GM12864 (cell line): ENCODE measurements at regions not wholly inside any gene's neighbourhood (a gene's known extent, or its start where the extent isn't known, plus 50 kb on each side); places are given as distances from the start of the nearest gene placed in this dataset.

Experiments used
- DNase-seq: peaks from one replicate; pipeline ENCODE4 v3.0.0-alpha.2; 2011; ENCODE audit warnings: low read depth
- H3K4me3 ChIP-seq: 2 replicates; pipeline ENCODE4 v1.5.1; 2011; ENCODE audit warnings: mild to moderate bottlenecking, low read depth, low read length, control low read depth
- TF ChIP-seq, protein P1 (sequence below): IDR thresholded peaks from 2 replicates; pipeline ENCODE4 v1.5.1; 2011; ENCODE audit warnings: low read depth, mild to moderate bottlenecking, moderate library complexity, low read length, control low read depth, inconsistent platforms; ENCODE audit errors: missing control alignments

DNA sequence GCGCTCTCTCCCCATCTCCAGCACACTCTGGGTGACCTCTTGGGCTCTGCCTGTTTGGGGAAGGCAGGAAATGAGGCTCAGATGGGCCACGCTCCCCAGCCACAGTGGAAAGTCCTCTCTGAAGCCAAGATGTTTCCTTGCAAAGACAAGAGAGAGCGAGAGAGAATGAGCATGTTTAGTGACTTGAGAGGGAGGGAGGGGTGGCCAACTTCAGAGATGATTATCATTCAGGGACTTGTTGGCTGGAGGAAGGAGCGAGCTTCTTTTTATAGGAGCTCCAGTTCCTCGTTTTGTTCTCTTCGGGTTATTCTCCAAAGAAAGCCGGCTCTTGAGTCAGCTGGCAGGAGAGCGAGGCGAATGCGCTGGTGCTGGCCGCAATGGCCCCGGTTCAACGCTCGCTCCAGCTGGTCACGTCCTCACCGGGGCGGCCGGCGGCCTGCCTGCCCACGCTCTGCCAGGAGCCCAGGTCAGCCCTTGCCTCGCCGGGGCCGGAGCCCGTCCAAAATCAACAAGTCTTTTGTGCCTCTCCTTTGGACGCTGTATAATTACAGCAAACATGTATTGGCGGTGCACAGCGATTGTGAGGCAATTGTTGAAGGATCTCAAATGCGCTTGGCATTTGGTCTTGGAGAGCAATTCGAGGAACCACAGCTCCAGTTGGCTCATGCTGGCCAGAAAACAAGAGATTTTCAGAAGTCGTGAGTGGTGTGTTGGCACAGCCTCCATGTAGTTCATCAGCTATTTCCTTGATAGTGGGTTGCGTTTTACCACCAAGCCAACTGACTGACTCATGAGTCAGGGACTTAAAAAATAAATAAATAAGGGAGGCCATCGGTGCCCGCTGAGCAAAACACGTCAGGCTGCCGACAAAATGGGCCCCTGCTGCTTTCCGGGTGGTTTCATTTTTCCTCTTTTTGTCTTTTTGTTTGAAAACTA is 288.6 kb downstream of the UACA start:
- no peak overlapping the region for H3K4me3 ChIP-seq
- DNase-seq = no peak
- TF ChIP-seq, protein P1, sequence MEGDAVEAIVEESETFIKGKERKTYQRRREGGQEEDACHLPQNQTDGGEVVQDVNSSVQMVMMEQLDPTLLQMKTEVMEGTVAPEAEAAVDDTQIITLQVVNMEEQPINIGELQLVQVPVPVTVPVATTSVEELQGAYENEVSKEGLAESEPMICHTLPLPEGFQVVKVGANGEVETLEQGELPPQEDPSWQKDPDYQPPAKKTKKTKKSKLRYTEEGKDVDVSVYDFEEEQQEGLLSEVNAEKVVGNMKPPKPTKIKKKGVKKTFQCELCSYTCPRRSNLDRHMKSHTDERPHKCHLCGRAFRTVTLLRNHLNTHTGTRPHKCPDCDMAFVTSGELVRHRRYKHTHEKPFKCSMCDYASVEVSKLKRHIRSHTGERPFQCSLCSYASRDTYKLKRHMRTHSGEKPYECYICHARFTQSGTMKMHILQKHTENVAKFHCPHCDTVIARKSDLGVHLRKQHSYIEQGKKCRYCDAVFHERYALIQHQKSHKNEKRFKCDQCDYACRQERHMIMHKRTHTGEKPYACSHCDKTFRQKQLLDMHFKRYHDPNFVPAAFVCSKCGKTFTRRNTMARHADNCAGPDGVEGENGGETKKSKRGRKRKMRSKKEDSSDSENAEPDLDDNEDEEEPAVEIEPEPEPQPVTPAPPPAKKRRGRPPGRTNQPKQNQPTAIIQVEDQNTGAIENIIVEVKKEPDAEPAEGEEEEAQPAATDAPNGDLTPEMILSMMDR = no peak

DNA sequence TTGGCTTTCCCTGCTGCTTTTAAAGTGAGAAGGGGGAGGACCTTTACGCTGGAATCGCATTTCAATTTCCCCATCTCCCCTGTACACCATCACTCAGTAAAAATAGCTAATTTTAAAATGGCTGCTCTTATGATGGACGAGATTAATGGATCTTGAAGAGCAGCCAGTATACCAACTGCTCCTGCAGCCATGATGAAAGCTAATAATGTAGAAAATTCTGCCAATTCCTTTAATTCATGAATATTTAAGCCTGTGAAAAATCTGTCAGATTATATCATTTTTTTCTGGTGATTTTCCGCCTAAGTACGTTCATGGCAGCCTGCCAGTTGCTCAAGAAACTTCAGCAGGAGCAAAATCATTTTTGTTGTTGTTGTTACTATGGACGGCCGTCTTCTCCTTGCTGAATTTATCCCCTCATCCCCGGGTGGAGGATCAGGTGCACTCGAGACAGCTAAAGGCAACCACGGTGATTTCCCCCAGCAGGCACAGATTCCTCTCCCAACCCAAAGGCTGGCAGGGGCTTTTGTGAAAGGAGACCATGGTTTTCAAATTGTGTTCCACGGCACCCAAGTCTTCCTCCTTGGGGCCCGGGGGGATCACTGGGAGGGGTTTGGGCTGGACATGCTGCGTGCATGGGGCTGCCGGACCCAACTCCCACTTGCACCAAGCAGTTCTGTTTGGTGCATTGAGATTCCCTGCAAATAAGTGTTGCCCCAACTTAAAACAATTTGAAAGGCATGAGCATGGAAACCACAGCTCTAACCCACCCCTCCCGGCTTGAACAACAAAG is 289.6 kb downstream of the UACA start:
- no peak for DNase-seq
- no peak overlapping the region for H3K4me3 ChIP-seq
- TF ChIP-seq, protein P1 = no peak

DNA sequence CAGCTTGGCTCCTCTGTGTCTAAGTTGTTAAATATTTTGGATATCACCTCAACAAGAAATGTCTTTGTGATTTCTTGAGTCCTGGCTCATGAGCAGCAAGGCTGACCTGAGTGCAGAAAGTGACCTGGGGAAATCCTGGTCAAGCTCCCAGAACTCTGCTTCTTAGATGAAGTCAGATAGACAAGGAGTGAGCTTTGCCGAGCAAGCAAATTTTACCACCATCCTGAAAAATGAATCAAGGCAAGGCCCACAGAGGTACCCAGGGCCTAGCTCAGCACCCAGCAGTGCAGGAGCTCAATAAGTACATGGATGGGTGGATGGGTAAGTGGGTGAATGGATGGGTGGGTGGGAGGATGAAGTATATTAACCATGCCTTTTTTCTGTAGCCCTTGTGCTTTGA is 291.8 kb downstream of the UACA start:
- H3K4me3 ChIP-seq = no peak overlapping the region
- no peak for DNase-seq
- TF ChIP-seq, protein P1 = no peak

DNA sequence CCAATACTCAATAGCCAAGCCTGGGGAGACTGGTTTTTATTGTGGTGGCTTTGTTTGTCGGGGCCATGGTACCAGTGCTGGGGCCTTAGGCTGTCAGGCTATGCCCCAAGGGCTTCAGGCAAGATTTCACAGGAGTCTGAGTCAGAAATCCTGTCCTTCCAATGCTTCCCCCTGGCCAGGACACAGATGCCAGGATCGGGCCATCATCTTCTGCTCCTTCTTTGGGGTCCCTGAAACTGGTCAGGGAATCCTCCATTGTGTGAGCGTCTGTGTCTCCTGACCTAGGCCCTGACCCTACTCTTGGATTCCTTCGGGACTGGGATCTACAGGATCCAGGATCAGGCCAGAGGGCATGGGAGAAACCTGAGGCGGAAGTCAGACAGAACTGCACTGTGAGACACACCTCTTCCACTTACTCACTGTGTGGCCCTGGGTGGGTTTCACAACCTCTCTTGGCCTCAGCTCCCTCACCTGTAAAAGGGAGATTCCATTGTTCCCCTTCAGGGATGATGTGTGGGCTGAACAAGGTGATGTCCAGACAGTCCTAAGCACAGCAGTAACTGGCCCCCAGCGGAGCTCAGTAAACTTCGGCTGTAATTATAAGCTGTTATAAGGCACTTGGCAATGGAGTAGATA is 292.7 kb downstream of the UACA start:
- TF ChIP-seq, protein P1 = no peak
- DNase-seq = no peak
- no peak overlapping the region for H3K4me3 ChIP-seq

DNA sequence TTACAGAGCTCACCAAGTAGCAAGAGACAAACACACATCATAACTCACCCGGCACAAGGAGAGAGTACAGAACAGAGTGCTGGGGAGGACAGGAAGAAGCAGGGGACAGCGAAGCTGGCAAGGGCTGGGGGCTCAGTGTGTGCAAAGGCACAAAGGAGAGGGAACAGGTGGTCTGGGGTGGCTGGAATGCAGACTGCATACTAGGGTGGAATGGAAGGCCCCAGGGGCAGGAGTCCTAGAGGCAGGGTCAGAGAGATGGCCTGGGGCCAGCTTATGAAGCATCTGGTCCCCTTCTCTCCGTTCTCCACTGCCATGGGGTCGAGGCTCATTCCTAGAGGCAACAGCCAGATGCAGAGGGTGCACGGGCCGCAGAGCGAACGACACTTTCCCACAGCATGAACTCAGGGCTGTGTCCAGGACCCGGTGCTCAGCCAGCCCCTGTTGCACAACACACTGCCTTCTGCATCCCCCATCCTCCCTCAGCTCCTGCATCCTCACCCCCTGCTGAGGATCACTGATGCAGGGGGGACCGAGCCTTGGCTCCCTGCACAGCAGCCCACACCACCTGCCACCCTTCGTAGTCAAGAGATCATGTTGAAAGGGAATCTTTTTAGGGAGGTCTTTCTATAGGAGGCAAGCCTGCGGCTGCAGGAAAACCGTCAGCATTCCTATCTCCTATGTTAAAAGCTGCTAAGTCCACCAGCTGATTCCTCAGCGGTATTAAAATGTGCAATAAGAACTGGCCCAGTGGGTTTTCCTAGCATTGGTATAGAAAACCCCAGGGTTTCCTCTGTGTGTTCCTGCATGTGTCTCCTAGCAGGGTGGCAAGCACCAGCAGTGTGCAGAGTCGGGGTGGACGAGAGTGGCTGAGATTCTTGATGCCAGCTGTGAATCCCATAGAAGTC is 293.5 kb downstream of the UACA start:
- no peak for DNase-seq
- TF ChIP-seq, protein P1 = no peak
- H3K4me3 ChIP-seq = no peak overlapping the region

DNA sequence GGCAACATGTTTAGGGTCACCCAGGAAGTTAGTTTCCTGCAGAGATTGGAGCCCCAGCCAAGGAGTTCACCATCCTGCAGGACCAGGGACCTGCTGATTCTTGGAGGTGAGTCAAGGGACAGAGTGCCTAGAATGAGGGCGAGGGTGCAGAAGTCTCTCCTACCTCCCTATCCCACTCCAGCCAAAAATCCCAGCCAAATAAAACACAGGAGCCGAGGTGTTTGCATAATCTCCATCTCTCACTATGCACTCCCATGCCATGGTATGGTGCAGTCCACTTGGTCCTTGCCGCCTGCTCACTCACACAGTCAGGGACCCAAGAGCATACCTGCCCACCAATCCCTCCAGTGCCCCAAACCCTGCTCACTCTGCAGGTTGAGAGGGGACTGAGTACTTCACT is 294.2 kb downstream of the UACA start:
- no peak for DNase-seq
- H3K4me3 ChIP-seq = no peak overlapping the region
- TF ChIP-seq, protein P1 = no peak
